Fibroblast of skin of scalp (primary cell): ENCODE measurements at regions not wholly inside any gene's neighbourhood (a gene's known extent, or its start where the extent isn't known, plus 50 kb on each side); places are given as distances from the start of the nearest gene placed in this dataset.

ENCODE experiments used
- DNase-seq: peaks from one replicate; pipeline ENCODE4 v3.0.0-alpha.2; 2013

DNA sequence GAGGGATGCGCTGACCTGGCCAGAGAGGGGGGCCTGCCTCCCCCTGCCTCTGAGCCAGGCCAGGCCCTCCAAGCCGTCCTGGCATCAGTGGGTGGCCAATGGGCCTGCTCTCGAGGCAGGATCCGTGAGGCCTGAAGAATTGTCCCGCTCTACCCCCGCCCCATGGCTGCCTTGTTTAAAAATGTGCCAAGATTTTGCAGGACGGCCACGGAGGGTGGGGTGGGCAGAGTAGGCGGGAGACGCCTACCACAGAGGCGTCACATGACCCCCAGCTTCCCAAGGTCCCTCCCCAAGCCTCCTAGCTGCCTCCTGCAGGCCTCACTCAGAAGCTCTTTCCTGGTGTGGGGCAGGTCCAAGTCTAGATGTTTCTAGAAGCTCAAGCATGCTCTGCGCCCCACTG, 69.5 kb downstream of the ENGASE start:
- no peak for DNase-seq

DNA sequence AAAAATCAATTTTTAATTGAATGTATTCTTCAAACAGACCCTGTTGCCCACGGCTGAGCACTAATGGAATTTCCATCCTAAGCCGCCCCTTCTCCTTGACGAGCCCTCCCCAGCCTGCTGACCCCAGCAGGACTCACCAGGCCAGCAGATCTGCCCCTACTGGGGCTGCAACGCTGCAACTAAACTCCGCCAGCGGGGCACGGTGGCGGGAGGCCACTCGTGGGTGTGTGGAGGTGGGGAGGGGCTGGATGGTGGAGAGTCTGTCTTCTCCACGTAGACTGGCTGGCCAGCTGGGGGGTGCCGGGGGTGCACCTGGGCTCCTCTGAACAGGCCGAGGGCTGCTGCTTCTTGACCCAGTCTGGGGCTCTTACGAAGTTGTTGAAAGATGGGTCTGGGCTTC, 67.8 kb downstream of the ENGASE start:
- no peak for DNase-seq

DNA sequence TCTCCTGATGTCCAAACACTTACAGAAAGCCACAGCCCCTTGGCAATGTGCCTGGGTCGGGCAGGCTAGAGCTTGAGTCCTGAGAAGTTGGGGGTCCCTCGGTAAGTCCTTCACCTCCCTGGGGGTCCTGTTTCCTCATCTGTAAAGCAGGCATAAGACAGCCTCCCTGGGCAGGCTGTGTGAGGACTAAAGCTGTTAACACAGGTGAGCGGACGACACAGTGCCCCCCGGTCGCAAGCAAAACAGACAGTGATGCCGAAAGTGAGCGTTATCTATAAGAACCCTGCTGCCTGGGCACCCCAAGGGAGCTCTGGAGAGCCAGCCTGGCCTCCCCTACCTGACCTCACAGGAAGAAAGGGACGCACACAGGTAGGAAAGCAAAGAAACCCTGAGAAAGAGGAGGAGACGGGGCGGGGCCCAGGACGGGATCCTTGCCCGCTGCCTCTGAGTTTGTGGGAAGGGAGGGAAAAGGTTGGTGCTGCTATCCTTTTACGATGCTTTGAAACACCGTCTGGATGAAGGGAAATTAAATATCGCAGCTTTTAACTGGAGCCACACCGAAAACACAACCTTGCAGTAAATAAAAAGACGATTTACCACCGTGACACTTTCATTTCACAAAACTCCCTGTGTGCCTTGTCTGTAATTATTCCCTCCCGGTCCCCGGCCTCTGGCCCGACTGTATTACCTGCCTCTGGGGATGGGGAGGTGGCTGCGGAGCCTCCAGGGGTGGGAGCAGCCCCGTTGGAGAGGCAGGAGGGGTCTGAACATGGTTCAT, 67.1 kb downstream of the ENGASE start:
- no peak for DNase-seq

DNA sequence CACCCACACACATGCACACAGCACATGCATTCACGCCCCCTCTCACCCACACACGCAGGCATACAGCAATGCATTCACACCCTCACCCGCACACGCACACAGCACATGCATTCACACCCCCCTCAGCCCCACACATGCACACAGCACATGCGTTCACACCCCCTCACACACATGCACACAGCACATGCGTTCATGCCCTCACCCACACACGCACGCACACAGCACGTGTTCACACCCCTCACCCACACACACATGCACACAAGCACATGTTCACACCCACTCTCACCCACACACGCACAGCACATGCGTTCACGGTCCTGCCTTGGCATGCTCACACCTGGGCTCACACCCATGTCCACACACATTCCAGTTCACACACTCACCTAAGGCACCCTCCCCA, 64.2 kb downstream of the ENGASE start:
- no peak for DNase-seq

DNA sequence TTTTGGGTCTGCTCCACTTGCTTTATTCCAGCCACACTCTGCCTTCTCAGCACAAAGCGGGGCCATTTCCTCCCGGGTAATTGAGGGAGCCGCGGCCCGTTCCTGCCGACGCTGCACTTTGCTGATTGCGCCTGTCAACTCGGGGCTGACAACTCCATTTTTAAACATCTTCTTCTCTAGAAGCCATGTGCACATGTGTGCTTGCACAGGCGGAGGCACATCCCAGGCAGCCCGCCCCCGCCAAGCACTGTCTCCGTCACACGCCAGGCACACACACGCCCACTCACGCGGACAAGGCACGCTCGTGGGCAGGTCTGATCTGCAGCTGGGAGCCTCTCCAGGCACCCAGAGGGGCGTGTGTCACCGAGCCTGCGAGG, 63.2 kb downstream of the ENGASE start:
- no peak for DNase-seq

DNA sequence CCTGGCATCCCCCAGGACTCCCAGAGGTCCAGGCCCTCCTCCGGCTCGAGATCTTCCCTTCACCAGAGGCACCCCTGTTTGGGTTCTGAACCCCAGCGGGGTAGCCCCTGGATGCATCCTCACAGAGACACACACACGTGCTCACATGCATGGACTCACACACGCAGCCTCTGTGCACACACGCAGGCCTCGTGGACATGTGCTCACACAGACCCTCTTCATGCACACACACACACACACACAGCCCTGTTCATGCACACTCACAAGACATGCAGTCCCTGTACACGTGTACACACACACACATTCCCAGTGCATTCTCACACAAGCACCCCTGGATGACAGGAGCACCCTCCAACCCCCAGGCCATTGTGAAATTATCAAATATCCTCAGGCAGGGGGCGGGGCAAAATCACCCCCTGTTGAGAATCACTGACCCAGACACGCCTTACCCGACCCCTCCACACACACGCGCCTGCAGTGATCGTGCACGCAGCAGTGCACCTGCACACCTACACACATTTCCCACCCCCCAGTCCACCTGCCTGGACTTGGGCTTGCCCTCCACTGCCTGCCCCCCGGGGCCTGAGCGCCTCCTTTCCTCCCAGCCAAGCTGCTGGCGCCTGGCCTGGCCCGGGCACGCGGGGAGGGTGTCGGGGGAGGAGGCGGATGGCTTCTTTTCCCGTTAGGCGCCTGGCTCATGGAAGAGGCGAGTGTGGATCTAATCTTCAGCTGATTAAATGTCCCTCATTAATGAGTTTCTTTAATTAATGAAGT, 62.6 kb downstream of the ENGASE start:
- no peak for DNase-seq

DNA sequence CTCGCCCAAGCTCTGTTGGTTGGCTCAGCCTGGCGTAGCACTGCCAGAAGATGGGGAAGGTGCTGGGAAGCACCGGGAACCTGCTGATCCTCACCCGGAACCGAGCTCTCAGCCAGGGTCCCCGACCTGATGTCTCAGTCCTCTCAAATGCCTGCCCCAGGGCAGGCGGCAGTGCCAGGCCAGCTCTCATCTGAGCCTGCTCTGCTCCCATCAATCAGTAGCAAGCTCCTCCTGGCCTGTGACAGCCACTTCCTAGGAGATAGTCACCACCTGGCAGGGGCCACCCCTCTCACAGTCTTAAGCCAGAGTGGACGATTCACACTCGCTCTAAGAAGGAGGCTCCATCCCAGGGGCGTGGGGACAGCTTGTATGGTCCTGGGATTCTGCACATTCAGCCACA, 62.0 kb downstream of the ENGASE start:
- no peak for DNase-seq
